ENCODE measurements at regions not wholly inside any gene's neighbourhood (a gene's known extent, or its start where the extent isn't known, plus 50 kb on each side); places are given as distances from the start of the nearest gene placed in this dataset.

DNA sequence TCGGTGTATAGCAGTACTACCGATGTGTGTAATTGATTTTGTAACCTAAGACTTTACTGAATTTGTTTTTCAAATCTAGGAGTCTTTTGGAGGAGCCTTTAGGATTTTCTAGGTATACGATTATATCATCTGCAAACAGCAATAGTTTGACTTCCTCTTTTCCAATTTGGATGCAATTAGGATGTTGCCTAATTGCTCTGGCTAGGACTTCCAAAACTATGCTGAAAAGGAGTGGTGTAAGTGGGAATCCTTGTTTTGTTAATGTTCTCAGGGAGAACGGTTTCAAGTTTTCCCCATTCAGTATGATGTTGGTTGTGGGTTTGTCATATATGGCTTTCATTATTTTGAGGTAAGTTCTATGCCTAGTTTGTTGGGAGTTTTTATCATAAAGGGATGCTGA is 171.6 kb upstream of the PDE3A start:
- Mint-ChIP-seq H3K27me3 (no peaks in the 10 kb centered on the region), H3K4me1 (no peaks in the 10 kb centered on the region), H3K9me3 (ENCODE audit: insufficient read depth) (peaks cover 3% of the 10 kb centered on the region), H3K4me3 (no peak overlapping the region), H3K27ac (no peak overlapping the region)
- no peak overlapping the region for H3K9ac ChIP-seq (ENCODE audit: low read length)
- no peaks in the 10 kb centered on the region for H4K20me1 ChIP-seq (ENCODE audit: control insufficient read depth, insufficient read depth, low read length, poor library complexity, severe bottlenecking)
- CTCF ChIA-PET = no interaction called here
- ATAC-seq (ENCODE audit: low read depth) (no peak), DNase-seq (no peak)
- no peak overlapping the region for H3K27ac ChIP-seq (ENCODE audit: low read length in 2 of 2)
- TF ChIP-seq, protein P1, sequence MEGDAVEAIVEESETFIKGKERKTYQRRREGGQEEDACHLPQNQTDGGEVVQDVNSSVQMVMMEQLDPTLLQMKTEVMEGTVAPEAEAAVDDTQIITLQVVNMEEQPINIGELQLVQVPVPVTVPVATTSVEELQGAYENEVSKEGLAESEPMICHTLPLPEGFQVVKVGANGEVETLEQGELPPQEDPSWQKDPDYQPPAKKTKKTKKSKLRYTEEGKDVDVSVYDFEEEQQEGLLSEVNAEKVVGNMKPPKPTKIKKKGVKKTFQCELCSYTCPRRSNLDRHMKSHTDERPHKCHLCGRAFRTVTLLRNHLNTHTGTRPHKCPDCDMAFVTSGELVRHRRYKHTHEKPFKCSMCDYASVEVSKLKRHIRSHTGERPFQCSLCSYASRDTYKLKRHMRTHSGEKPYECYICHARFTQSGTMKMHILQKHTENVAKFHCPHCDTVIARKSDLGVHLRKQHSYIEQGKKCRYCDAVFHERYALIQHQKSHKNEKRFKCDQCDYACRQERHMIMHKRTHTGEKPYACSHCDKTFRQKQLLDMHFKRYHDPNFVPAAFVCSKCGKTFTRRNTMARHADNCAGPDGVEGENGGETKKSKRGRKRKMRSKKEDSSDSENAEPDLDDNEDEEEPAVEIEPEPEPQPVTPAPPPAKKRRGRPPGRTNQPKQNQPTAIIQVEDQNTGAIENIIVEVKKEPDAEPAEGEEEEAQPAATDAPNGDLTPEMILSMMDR (IDR thresholded peaks at IDR 0.05) = no peak
- no peak for TF ChIP-seq EZH2 (IDR thresholded peaks at IDR 0.05; ENCODE audit: borderline replicate concordance, insufficient read depth, low read depth, low read length, poor library complexity, severe bottlenecking)
- no peaks in the 10 kb centered on the region for H3K36me3 ChIP-seq (replicated peaks in 1 of 2; ENCODE audit: control extremely low read depth in 1 of 2, control insufficient read depth in 1 of 2, extremely low read depth in 1 of 2, insufficient read depth in 2 of 2, low read length in 1 of 2)
- no peaks in the 10 kb centered on the region for H3K9me3 ChIP-seq (ENCODE audit: control extremely low read depth in 1 of 3, control insufficient read depth in 2 of 3, insufficient read depth in 1 of 3, low read length in 2 of 3)
- POLR2A ChIA-PET = no interaction called here
- intact Hi-C loops (cut with micrococcal nuclease) = no loop called here
- WGBS (ENCODE audit: insufficient coverage) = 100% methylated on average over 1 of the region's 4 CpGs
- H3K79me2 ChIP-seq (ENCODE audit: control insufficient read depth, insufficient read depth, low read length) = no peaks in the 10 kb centered on the region
- H3K4me3 ChIP-seq (ENCODE audit: control extremely low read depth in 1 of 5, extremely low read depth in 1 of 5, insufficient read depth in 1 of 5, low read depth in 2 of 5, low read length in 4 of 5) = no peak overlapping the region
- H2AFZ ChIP-seq (ENCODE audit: insufficient read depth, low read depth, low read length, poor library complexity, severe bottlenecking) = no peak overlapping the region
- no peaks in the 10 kb centered on the region for H3K27me3 ChIP-seq (replicated peaks in 1 of 4; ENCODE audit: control extremely low read depth in 1 of 4, control insufficient read depth in 3 of 4, insufficient read depth in 4 of 4, low read length in 3 of 4)
- H3K4me1 ChIP-seq (ENCODE audit: control insufficient read depth in 2 of 2, insufficient read depth in 2 of 2, low read length in 2 of 2) = no peaks in the 10 kb centered on the region
- no peak overlapping the region for H3K4me2 ChIP-seq (replicated peaks; ENCODE audit: low read depth, low read length, poor library complexity, severe bottlenecking)

GRCh38 chr12:20197411-20197810 is 170.9 kb upstream of the PDE3A start:
- H3K27me3 ChIP-seq (replicated peaks in 1 of 4; ENCODE audit: control extremely low read depth in 1 of 4, control insufficient read depth in 3 of 4, insufficient read depth in 4 of 4, low read length in 3 of 4) = no peaks in the 10 kb centered on the region
- H3K4me1 ChIP-seq (ENCODE audit: control insufficient read depth in 2 of 2, insufficient read depth in 2 of 2, low read length in 2 of 2) = no peaks in the 10 kb centered on the region
- Mint-ChIP-seq H3K27ac (no peak overlapping the region), H3K27me3 (no peaks in the 10 kb centered on the region), H3K9me3 (ENCODE audit: insufficient read depth) (peaks cover 3% of the 10 kb centered on the region), H3K4me1 (no peaks in the 10 kb centered on the region), H3K4me3 (no peak overlapping the region)
- intact Hi-C loops (cut with micrococcal nuclease) = no loop called here
- H3K27ac ChIP-seq (ENCODE audit: low read length in 2 of 2) = no peak overlapping the region
- POLR2A ChIA-PET = no interaction called here
- no peak overlapping the region for H3K9ac ChIP-seq (ENCODE audit: low read length)
- ATAC-seq (ENCODE audit: low read depth) (no peak), DNase-seq (no peak)
- no peak overlapping the region for H3K4me3 ChIP-seq (ENCODE audit: control extremely low read depth in 1 of 5, extremely low read depth in 1 of 5, insufficient read depth in 1 of 5, low read depth in 2 of 5, low read length in 4 of 5)
- no peaks in the 10 kb centered on the region for H3K36me3 ChIP-seq (replicated peaks in 1 of 2; ENCODE audit: control extremely low read depth in 1 of 2, control insufficient read depth in 1 of 2, extremely low read depth in 1 of 2, insufficient read depth in 2 of 2, low read length in 1 of 2)
- peaks cover 0 to 2% (median 0%) of the 10 kb centered on the region in 3 donors for H3K9me3 ChIP-seq (ENCODE audit: control extremely low read depth in 1 of 3, control insufficient read depth in 2 of 3, insufficient read depth in 1 of 3, low read length in 2 of 3)
- no peak for TF ChIP-seq EZH2 (IDR thresholded peaks at IDR 0.05; ENCODE audit: borderline replicate concordance, insufficient read depth, low read depth, low read length, poor library complexity, severe bottlenecking)
- TF ChIP-seq, protein P1 (IDR thresholded peaks at IDR 0.05) = no peak
- H2AFZ ChIP-seq (ENCODE audit: insufficient read depth, low read depth, low read length, poor library complexity, severe bottlenecking) = no peak overlapping the region
- no peaks in the 10 kb centered on the region for H4K20me1 ChIP-seq (ENCODE audit: control insufficient read depth, insufficient read depth, low read length, poor library complexity, severe bottlenecking)
- CTCF ChIA-PET = no interaction called here
- no peak overlapping the region for H3K4me2 ChIP-seq (replicated peaks; ENCODE audit: low read depth, low read length, poor library complexity, severe bottlenecking)
- H3K79me2 ChIP-seq (ENCODE audit: control insufficient read depth, insufficient read depth, low read length) = no peaks in the 10 kb centered on the region

All from B cell (primary cell).